ENCODE measurements at regions not wholly inside any gene's neighbourhood (a gene's known extent, or its start where the extent isn't known, plus 50 kb on each side); places are given as distances from the start of the nearest gene placed in this dataset.
"Not testable (repeated sequence)": the region's sequence is repeated elsewhere in the genome, so short reads cannot be mapped to it uniquely, and the experiment has no call there.

DNA sequence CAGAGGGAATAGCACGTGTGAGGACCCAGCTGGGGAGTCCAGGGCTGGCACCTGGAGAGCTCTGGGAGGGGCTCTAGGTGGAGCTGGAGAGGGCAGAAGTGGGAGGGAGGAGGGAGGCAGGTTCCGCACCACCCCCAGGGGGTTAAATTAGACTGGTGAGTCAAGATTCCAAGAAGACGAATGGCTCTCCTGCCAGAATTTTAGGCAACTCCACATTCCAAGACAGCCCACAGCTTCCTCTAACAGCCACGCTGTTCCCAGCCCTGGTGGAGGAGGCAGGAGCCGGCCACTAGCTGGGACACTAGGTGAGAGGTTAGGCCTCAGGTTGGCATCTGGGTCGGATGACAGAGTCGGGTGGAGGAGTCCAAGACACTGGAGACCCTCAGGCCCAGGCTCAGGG lies 60.2 kb downstream of the TFAP2C start:
- no peak for DNase-seq

DNA sequence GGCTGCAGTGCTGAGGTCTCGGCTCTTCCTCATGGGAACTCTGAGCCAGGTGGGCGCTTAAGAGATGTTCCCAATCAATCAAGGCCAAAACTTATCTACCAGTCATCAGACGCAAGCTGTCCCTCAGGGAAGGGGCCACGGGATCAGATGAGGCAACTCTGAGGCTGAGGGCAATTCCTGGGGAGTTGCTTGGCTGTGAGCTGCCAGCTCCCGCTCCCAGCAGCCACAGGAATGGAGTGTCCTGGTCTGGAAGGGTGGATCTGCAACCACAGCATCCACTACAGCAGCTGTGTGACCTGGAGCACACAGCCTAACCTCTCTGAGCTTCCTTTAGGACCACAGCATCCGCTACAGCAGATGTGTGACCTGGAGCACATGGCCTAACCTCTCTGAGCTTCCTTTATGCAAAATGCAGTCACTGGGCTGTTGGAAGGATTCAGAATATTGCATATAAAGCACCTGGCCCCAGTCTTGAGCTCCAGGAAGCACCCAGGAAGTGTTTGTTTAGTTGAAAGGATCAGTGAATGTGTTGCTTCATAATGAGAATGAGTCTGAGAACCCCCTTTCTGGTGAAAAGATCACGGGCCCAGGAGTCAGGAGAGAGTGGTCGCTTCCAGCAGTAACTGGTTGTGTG lies 60.9 kb downstream of the TFAP2C start:
- DNase-seq: no peak

DNA sequence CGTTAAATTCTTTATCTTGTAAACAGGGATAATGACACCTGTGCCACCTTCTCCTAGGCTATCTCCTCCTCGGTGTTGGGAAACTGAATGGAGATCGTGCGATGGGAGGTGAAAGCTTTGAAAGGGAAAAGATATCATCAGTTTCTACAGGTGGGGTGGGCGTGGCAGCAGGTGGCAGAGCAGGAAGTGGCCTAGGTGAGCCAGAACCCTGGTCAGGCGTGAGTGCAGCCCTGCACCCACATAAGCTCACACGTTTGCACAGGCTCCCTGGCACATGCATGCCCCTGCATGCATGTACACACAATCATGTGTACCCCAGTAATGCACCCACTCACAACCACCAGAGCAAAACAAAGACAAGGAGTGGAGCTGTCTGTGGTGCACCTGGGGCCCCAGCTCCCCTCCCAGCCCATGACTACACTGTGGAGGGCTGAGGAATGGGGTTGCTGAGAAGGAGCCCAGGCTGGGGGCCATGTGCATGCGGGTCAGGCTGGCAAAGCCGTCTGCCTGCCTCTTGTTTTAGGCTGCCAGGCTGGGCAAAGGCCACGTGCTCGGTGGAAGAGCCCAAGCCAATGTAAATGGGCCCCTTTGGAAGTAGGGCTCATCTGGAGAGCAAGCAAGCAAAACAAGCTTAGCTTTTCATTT lies 61.5 kb downstream of the TFAP2C start:
- DNase-seq: no peak

DNA sequence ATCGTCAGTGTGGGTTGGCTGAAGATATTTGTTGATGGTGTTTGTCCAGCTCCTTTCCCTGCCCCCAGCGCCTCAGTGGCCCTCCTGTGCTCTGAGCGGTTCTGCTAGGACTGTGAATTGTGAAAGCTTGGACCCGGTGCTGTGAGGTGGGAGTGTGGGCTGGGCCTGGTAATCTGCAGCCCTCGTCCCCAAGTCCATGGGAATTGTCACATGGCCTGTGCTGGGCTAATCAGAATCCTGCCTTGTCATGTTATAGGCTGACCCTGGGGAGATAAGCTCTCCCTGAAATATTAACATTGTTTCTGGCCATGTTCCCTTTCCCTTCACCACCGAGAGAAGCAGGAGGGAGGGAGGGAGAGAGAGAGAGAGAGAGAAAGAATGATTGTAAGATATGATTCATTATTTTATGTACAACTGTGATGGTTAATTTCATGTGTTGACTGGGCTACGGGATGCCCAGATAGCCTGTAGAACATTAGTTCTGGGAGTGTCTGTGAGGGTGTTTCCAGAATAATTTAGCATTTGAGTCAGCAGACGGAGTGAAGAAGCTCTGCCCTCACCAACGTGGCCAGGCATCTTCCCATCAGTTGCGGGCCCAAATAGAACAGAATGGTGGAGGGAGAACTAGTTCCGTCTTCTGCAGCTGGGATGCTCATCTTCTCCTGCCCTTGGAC lies 62.4 kb downstream of the TFAP2C start:
- DNase-seq: no peak

DNA sequence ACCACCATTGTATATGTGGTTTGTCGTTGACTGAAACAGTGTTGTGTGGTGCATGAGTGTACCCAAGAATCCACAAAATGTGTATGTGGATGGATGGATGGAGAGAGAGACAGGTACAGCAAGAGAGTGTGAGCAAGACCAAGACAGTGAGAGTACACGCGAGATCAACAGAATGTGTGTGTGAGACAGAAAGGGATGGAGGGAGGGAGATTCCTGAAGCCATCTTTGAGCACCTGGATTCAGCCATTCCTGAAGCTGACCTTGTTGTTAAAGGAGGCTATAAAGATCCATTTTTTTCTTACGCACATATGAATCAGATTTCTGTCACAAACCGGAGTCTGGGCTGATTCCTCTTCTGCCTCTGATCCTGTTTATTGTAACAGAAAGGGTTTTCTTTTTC lies 64.1 kb downstream of the TFAP2C start:
- no peak for DNase-seq

DNA sequence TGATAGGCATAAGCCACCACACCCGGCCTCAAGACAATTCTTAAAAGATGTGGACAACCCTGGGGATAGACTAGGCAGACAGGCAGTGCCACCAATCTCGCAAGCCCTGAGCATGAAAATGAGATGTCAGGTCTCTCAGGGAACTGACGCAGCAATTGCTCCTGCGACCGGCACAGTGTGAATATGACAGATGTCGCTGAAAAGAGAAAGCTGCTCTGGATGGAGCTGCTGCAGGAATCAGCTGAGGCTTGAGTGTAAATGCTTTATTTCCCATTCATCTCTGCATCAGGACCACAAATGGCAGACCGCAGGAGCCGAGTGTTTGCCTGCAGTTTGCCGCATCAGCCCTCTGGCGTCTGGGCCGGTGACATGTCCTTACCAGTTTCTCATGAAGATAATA lies 68.4 kb downstream of the TFAP2C start:
- DNase-seq: no peak

DNA sequence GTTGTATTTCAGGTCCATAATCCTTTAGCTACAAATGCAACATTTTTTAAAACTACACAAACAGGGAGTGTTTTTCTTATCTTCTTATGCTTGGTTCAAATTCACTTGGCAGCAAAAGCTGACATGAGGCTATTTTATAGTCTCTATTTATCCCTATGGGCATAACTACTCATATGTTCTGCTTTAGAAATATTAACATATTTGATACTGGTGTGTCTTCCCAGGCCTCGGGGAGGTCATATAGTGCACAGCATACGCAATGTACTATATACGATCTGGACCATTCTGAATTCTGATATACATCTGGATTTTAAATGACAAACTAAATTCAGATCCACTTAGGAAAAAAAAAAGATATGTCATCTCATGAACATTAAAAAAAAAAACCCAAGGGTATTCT lies 69.2 kb downstream of the TFAP2C start:
- DNase-seq: no peak

DNA sequence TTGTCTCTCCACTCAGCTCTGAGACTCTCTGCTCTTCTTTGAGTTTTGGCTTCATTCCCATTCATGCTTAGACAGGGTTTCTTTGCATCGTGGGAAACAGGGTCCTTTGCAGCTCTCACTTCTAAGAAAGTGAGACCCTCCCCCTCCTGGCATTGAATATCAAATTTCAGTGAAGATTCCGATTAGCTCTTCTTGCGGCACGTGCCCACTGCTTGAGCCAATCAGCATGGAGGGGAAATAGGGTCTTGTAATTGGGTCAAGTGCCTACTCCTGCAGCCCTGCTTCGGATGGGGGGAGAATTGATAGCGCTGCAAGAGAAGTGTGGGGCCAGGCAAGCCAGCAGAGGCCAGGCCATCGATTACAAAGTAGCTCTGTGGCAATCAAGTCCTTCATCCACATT lies 69.6 kb downstream of the TFAP2C start:
- DNase-seq: no peak

DNA sequence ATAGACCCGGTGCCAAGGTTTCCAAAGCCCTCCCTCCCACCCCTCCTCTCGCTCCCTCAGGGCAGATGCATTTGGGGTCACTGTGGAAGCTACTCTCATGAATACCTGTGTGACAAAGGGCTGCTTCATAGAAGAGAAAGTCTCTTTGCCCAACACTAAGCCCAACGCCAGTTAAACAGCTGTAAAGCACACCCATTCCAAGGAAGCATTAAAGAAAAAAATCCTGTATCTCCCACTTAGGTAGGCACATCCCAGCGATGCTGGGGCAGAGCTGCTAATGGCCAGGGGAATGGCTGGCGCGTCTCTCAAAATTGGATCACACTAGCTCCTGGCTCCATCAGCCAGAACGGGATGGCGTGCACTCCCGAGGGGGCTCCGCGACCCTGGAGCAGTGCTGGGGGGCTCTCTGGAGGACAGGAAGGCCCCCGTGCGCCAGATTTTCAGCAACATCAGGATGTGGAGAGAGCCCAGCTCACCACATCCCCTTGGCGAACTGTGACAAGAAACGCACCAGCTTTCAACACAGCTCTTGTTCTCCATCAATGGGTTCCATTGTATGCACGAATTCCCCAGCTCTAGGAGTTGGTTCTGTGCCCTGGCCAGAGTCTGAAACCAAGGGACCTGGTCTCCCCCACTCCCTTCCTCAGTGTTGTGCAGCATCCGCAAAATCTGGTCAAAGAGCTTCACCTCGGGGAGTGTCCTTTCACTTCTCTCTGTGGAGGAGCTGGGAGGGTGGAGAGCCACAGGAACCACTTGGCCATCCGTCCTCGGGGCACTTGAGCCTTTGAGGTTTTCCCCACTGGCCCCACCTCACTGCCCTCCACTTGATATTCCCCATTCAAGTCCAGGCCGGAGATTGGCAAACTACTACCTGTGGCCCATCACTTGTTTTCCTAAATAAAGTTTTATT lies 74.1 kb downstream of the TFAP2C start:
- no peak for DNase-seq

DNA sequence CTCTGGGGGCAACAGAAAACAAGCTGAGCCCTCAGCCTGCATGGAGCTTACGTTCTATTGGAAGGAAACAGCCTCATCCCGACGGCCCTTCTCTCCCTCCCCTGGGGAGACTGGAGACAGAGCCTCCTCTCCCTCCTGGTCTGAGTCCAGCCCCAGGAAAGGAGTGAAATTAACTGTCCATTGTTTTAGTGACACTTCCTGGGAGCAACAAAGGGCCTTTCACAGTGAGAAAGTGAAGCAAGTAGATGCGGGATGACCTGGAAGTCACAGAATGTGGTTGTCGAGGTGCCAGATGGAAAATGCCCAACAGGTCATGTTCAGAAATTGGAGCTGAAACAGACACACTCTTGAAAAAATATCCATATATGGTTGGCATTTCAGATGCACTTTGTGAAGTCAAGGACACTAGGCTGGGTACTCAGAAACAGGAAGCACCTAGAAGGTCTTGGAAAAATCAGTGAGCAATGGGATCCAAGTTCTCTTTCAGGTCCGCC lies 77.8 kb downstream of the TFAP2C start:
- DNase-seq: no peak

DNA sequence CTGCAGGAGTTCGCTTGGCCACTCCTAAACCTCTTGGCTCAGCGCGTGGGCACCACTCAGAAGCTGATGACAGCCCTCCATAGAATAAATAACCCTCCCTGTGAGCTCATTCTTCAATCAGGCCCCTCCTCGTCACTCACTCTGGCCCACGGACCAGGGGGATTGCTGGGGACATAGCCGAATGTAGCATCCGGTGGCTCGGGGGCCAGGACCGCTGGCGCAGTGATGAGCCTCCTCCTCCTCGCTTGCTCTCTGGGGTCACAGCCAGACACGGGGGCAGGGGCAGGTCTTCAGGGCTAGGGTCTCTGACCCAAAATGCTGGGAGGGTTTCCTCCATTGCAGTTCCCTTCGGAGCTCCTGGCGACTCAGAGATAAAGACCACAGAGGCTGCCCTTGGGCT lies 79.9 kb downstream of the TFAP2C start:
- DNase-seq: no peak

DNA sequence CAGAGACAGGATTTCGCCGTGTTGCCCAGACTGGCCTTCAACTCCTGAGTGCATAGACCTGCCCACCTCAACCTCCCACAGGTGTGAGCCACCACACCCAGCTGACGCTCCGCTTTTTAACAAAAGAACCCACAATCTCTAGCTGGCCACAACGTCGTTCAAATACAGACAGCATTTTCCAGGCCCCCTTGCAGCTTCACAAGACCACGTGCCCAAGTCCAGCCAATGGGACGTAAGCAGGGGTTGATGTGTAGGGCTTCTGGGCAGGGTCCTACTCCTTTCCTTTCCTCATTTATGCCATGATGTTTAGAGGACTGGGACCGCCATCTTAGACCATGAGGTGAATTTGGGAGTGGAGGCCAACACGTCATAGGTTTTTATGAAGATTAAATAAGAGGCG lies 81.0 kb downstream of the TFAP2C start:
- no peak for DNase-seq

DNA sequence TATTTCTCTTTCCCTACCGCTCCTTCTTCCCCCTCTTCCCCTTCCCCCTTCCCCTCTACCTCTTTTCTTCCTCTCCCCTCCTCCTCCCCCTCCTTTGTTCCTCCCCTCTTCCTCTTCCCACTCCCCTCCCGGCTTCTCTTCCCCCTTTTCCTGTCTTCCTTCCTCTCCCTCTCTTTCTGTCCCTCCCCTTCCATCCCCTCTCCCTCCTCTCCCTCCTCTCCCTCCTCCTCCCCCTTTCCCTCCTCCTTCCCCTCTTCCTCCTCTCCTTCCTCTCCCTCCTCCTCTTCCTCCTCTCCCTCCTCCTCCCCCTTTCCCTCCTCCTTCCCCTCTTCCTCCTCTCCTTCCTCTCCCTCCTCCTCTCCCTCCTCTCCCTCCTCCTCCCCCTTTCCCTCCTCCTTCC lies 81.5 kb downstream of the TFAP2C start:
- not testable (repeated sequence) for DNase-seq

DNA sequence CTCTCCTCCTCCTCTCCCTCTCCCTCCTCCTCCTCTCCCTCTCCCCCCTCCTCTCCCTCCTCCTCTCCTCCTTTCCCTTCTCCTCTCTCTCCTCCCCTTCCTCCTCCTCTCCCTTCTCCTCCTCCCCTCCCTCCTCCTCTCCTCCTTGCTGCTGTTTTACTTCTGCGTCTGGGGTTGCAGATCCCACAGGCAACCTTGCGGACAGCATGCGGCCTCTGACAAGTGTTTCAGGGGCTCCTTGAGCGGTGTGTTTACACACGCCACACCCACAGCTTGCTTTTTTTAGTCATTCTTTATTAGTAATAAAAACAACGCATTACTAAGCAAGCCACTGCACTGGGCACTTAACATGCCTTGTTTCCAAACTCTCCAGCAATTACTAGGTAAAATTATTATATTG lies 81.9 kb downstream of the TFAP2C start:
- DNase-seq: no peak

DNA sequence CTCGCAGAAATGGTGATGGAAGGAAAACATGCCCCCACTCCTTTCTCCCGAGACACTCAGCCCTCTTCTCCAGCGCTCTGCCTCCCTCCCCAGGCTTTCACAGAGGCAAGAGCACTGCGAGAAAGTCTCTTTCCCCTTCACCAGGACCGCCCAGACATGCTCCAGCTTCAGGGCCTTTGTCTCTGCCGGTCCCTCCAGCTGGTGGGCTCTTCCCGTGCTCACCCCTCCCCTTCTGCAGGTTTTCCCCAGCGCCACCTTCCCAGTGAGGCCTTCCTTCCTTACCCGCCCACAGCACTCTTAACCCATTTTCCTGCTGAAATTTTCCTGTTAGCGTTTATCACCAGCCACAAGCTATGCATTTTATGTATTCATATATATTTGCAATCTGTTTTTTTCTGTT lies 86.2 kb downstream of the TFAP2C start:
- DNase-seq: no peak

DNA sequence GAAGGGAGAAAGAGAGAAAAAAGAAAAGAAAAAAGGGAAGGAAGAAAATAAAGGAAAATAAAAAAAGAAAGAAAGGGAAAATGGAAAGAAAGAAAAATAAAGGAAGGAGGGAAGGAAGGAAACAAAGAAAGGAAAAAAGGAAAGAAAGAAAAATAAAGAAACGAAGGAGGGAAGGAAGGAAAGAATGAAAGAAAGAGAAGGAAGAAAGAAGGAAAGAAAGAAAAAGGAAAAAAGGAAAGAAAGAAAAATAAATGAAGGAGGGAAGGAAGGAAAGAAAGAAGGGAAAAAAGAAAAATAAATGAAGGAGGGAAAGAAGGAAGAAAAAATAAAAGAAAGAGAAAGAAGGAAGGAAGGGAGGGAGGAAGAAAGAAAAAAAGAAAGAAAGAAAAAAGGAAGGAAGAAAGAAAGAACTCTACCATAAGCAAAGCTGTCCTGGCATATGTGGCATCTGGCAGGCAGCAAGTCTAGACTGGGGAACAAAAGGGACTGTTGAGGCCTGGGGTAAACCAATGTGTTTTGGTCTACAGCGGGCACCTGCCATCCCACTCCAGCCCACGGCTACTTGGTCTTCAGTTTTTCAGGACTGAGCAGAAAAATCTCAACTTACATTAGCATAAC lies 86.9 kb downstream of the TFAP2C start:
- DNase-seq: no peak

DNA sequence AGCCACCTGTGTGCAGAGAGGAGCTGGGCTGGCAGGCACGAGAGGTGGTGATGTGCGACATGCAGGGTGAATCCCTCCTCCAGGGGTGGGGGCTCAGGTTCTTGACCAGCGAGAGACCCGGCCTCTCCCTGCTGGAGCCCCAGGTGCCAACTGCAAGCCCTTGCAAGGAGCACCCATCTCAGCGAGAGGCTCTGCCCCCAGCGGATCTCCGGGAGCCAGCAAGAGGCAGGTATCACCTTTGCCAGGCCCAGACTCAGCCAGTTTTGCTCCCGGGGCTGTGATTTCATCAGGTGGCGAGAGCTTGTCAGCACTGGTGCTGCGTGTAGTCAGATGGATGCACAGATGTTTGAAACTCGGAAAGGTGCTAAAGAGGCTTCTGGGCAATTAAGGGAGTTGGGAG lies 87.7 kb downstream of the TFAP2C start:
- no peak for DNase-seq

DNA sequence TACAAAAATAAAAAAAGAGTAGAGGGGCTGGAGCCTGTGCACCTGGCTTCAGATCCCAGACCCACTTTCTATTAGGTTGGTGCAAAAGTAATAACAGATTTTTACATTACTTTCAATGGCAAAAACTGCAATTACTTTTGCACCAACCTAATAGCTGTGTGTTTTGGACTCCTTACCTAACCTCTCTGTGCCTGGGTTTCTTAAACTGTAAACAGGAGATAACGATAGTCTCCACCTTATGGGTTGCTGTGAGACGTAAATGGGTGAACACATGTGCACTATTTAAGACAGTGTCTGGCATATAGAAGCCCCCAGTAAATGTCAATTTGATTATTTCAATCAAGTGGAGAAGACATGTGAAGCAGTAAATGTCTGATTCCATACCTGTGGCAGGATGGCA lies 89.7 kb downstream of the TFAP2C start:
- no peak for DNase-seq

DNA sequence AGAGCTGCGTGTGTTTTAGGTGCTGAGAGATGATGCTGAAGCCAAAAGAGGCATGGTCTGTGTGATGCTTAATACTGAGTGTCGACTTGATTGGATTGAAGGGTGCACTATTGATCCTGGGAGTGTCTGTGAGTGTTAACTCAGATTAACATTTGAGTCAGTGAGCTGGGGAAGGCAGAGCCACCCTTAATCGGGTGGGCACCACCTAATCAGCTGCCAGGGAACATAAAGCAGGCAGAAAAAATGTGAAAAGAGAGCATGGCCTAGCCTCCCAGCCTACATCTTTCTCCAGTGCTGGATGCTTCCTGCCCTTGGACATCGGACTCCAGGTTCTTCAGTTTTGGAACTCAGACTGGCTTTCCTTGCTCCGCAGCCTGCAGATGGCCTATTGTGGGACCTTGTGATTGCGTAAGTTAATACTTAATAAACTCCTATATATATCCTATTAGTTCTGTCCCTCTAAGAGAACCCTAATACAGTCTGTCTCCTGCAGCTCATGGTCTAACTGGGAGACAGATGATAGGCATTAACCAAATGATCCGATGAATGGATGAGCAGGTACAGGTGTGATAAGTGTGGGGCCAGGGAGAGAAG lies 91.6 kb downstream of the TFAP2C start:
- DNase-seq: no peak

DNA sequence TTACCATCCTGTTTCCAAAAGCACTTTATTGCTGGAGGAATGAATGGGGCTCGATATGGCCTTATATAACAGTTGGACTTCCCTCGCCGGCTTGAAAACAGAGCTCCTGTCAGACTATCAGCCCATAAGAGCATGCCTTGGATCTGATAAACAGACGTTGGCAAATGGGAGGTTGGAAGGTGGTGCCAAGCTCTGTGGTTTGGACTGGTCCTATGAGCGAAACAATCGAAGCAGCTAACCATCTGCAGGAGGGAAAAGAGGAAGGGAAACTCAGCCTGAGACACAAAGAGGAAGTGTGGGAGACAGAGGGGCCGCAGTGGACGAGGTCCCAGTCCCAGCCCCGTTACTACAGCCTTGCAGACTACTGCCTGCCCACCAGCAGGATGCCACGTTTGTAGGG lies 92.9 kb downstream of the TFAP2C start:
- no peak for DNase-seq

DNA sequence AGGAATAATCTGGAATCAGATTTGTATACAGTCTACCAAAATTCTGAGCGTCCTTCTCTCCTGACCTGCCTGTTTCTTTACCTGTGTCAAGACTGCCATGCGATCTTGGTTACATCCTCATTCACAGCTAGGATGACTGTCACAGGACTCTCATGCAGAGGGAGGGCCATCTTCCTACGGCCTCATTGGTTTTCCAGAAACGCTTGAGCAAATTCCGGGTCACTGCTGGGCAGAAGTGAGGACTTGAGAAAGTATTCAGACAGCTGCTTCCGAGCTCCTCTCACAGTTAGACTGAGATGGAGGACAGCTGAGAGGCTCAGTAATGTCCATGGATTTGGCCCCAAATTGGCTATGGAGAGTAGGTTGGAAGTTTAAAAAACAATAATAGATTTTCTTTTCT lies 94.2 kb downstream of the TFAP2C start:
- no peak for DNase-seq

DNA sequence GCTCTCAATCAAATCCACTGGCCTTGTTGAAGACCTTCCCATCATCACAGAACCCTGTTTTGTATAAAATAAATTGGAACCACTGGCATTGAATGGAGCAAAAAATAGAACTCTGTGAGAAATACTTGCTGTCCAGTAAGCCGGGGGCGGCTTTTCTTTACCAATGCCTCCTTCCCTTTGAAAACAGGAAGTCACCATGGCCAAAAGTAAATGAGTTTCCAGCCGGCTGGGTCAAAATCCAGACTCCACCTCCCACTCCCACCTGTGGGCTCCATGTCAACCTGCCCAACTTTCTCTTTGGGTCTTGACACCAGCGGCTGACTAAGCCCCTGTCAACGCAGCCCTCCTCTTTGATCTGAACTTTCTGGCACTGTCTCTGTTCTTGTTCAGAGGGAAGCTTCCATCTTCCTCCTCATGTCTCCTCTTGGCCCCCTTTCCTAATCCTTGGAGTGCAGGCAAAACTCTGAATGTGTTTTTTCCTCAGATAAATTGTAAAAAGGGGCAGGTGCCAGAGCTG lies 95.2 kb downstream of the TFAP2C start:
- no peak for DNase-seq

All from stimulated activated CD4-positive, alpha-beta T cell treated with anti-CD3 and anti-CD28 coated beads, Interleukin-4, amount 100 ng/mL, for 4 hours (primary cell).